ENCODE measurements at regions not wholly inside any gene's neighbourhood (a gene's known extent, or its start where the extent isn't known, plus 50 kb on each side); places are given as distances from the start of the nearest gene placed in this dataset.
A peak's percentile ranks its signal among the peaks of the same experiment; 100 is the strongest.

DNA sequence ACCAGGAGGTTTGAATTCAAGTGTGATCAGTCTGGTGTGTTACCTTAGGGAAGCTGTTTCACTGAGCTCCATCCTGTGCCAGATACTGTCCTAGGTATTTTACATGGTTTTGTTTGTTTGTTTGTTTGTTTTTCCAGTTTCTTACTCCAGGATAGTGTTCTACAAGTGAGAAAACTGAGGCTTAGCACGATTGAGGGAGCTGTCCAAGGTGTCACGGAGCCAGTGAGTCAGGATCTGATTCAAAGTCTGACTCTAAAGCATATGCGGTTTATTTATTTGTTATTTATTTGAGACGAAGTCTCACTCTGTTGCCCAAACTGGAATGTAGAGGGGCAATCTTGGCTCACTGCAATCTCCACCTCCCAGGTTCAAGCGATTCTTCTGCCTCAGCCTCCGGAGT lies 79.7 kb upstream of the GNG2 start:
- peak; percentile 27 for DNase-seq

DNA sequence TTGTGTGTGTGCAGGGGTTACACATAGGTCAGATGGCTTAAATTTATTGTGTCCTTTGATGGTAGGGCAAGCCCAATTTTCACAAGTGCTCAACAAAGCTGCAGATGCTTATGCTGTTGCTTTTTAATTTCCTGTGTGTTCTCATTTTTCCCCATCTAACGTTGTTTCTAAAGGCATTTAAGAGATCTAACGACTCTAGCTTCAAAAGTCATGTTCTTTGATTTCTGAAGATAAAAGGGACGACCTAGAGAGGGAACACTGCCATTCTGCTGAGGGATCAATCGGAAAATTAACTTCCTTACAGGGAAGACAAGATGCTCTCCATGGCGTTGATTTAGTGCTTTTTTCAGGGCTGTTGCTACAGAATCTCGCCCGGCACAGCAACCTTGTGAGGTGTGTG lies 79.0 kb upstream of the GNG2 start:
- no peak for DNase-seq

DNA sequence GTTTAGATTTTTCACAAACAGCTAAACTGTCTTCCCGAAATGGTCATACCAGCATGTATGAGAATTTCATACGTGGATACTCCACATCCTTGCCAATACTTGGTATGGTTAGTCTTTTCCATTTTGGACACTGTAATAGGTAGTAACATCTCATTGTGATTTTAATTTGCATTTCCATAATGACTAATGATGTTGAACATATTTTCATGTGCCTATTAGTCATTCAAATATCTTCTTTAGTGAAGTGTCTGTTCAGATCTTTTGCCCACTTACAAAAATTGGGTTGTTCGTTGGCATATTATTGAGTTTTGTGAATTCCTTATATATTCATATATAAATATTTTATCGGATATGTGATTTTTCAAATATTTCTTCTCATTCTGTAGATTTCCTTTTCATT lies 78.0 kb upstream of the GNG2 start:
- DNase-seq: no peak

DNA sequence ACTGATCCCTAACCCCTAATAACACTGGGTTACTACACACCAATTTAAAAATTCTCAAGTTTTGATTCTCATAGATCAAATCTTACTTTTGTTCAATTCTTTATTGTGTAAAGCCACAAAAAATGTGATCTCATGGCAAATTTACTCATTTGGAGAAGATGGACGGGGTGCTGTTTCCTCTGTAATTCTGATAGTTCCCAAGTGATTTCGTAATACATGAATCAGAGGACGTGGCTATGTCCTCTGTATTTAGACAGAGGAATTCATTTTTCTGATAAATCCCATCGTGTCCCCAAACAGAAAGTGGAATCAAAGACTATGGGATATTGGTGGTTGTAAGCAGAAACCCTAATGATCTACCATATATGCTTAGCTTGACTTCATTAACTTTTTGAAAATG lies 76.6 kb upstream of the GNG2 start:
- peak; percentile 75 for DNase-seq

DNA sequence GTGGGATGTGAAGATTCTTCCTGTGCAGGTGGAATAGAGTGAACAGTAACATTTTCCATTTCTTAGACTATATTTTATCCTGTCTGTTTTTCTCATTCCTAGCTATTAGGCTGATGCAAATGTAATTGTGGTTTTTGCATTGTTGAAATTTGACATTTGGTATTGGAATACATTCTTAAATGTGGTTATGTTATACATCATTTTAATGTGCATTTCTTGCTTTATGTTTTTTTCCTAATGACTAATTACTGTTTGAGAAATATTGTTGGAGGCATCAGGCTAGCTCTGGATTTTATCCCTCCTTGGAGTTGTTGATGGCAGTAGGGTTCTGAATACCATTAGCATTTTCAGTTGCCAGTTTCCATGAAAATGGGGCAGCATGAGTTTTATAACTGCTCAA lies 75.9 kb upstream of the GNG2 start:
- DNase-seq: peak; percentile 25

DNA sequence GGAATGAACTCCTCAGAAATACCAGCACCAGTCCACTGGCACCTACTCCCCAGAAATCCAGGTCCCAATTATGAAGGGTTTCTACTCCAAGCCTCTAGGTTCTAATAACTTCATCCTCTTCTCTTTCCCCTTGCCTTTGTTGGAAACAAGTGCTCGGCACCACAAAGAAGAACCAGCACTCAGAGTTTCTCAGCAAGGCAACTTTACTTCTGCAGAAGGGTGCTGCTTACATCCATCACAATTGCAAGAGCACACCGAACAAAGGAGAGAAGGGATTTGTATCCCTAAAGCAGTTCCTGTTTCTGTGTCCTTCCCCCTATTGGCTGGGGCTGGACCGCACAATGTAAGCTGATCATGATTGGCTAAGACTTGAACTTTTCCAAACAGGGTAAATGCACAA lies 74.2 kb upstream of the GNG2 start:
- DNase-seq: no peak

DNA sequence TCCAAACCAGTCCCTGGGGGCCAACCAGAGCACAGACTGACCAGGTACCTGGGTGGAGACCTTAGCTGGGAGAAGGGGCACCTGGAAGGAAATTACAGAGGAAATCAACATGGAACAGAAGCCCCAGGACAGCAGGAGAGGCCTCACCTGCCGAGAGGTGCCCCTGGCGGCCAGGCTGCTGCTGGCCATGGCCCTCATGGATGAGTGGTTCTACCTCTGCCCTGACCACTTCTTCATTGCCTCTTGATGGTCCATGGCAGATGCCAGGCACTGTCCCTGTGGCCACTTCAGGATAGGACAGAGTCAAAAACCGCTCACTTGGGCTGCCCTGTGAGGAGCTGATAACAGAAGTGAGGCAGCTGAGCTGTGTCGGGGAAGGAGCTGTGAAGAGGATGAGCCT lies 73.1 kb upstream of the GNG2 start:
- DNase-seq: no peak

DNA sequence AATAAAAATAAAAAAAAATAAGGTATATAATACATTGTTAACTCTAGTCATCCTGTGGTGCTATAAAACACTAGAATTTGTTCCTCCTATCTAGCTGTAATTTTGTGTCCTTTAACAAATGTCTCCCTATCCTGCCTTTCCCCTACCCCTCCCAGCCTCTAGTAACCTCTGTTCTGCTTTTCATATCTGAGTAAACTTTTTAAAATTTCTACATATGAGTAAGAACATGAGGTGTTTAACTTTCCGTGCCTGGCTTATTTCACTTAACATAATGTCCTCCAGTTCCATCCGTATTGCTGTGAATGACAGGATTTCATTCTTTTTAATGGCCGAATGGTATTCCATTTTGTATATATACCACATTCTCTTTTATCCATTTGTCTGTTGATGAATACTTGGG lies 71.3 kb upstream of the GNG2 start:
- DNase-seq: no peak

DNA sequence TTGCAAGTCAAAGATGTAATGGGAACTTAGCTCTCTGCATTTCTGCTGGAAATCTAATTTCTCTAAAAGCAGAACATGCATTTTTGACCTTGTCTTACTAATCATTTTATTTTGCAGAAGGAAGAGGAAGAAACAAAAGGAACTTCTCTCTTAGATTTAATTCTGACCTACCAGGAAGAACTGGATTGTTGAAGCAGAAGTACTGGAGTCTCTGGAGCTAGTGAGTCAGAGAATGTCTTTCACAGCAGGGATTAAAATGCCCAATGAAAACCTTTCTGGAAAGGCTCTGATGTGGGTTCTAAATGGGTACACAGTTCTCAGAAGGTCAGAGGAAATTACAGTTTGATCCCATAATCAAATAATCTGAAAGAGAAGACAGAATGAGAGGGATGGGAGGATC lies 70.8 kb upstream of the GNG2 start:
- no peak for DNase-seq

DNA sequence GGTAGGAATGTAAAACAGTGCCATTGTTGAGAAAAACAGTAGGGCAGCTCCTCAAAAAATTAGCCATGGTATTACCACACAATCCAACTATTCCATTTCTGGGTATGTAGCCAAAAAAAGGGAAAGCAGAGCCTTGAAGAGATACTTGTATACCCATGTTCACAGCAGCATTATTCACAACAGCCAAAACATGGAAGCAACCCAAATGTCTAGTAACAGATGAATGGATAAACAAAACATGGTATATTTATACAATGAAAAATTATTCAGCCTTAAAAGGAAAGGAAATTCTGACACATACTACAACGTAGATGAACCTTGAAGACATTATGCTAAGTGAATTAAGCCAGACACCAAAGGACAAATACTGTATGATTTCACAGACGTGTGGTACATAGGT lies 67.6 kb upstream of the GNG2 start:
- DNase-seq: no peak

DNA sequence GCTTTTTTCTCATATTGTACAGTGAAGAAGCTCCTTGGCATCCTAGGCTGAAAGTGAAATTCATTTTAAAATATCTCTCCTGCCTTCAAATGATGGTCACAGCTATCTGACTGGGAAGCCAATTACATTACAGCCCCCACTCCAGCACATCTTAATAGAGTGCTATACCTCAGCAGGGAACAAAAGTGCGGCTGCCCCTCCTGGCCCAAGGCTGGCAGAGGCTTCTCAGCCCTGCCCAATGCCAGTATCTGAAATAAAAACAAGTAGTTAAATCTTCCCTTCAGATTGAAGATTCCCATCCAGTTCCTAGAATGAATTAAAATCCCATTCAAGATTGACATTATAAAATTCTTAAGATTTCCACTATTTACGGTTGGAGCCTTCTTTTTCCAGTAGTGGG lies 54.9 kb upstream of the GNG2 start:
- DNase-seq: no peak

DNA sequence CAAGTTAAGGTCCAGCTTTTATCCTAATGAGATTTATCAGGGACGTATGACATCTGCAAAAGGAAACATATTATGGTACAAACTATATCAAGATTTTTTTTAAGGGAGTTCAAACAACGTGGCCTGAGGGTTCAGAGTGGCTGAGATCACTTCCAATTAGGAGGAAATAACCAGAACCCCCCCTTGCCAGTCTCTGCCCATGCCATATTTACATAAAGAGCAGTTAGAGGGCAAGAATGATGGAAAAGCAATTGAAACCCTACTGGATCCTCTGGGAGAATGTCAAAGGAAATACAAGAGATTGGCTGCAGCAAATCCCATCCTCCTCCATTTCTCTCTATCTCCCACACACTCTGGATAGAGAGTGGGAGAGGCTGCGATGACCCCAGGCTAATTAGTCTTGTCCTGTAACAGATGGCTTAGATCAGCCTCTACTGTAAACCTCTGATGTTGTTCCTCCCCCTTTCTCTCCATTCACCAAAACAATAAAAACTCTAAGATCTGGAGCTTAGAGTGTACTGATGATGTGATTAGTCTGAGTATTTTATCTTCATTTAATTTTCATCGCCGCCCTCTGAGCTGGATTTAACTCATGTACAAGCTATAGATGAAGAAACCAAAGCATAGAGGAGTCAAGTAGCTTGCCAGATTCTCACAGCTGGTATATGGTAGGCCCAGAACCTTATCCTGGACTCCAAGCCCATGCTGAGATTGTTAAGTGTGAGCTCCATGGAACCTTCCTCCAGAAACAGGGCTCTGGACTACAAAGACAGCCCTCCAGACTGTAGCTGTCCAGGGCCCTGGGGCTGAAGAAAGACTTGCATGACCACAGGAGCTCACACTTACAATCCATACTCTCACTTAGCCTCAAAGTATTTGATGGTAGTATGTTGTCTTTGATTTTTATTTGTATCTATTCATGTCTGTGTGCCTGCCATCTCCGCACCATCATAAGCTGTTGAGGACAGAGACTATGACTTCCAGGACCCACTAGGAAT lies 54.1 kb upstream of the GNG2 start:
- DNase-seq: no peak

DNA sequence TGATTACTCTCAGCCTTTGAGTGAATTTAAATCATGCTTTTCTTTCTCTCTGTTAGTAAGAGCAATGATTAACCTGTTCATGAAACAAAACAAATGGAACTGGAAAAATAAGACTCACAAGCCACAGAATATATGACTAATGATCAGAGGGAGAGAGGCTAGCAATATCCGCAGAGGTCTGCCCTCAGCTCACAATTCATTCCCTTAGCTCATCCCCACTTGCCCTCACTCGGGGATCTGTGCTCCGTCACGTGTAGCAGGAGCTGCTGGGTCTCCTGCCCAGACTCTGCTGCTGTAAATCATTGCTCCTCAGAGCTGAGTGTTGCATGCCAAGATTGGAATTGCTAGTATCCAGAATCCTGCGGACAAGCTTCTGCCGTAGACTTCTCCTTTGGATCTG lies 53.1 kb upstream of the GNG2 start:
- DNase-seq: peak; percentile 55
